GM18870 (cell line): ENCODE measurements at regions not wholly inside any gene's neighbourhood (a gene's known extent, or its start where the extent isn't known, plus 50 kb on each side); places are given as distances from the start of the nearest gene placed in this dataset.
"Not testable (repeated sequence)": the region's sequence is repeated elsewhere in the genome, so short reads cannot be mapped to it uniquely, and the experiment has no call there.

ENCODE experiments used
- ATAC-seq: cut with Tn5 transposase; IDR thresholded peaks from one replicate; pipeline ENCODE4 v1.9.1; 2021; ENCODE audit warnings: moderate library complexity; ENCODE audit not compliant: unreplicated experiment

GRCh38 chr3:66910266-66911055 lies 87.6 kb upstream of the KBTBD8 start:
- ATAC-seq, result no peak

DNA sequence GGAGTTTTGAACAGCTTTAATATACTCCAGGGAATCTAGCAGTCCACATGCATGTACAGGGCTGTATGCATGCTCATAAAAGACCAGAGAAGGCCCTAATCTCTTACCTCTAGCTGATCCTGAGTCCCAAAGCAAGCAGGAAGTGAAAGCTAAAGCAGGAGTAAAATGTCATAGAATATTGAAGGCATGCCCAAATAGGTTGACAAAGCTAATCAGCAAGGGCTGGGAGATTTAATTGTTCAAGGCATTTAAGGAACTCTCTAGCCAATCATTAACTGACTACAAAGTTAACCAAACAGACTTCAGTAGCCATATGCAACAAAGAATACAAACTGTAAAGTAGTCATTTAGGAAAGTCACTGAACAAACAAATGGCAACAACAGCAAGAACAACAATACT lies 85.8 kb upstream of the KBTBD8 start:
- ATAC-seq, result no peak

DNA sequence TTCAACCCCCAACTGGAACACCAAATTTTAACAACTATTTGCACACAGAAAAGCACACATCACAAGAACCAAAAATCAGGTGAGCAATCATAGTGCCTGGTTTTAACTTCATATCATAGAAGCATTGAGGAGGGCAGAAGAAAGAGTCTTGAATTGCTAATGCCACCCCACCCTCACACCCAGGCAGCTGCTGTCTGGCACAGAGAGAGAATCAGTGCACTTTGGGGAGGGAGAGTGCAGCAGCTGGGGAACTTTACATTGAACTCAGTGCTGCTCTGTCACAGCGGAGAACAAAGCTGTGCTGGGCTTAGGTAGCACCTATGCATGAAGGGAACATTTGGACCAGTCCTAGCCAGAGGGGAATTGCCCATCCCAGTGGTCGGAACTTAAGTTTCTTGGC lies 76.0 kb upstream of the KBTBD8 start:
- no peak for ATAC-seq

DNA sequence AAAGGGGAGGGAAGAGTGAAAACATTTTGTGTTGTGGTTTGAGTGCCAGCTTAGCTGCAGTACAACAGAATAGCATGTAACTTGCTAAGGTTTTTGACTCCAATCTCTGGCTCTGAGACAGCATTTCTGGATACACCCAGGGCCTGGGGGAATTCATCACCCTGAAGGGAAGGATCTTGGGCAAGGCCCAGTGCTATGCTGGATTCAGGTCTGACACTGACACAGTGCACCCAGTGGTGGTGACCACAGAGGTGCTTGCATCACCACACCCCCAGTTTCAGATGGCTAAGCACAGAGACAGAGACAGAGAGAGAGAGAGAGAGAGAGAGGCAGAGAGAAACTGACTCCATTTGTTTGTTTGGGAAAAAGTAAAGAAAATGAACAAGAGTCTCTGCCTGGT lies 74.1 kb upstream of the KBTBD8 start:
- no peak for ATAC-seq

DNA sequence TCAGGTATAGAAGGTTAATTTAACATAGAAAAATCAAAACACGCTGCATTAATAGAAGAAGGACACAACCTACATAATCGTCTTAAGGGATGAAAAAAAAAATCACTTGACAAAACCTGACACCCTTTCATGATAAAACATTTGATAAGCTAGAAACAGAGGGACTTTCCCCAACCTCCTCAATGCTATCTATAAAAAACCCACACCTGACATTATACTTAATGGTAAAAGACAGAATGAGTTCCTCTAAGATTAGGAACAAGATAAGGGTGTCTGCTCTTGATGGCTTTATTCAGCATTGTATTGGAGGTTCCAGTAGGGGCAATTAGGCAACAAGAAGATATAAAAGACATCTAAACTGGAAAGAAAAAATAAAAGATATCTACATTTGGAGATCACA lies 69.9 kb upstream of the KBTBD8 start:
- ATAC-seq, result no peak

- no peak for ATAC-seq
Observed at GRCh38 chr3:66931291-66931690, 66.8 kb upstream of the KBTBD8 start.

DNA sequence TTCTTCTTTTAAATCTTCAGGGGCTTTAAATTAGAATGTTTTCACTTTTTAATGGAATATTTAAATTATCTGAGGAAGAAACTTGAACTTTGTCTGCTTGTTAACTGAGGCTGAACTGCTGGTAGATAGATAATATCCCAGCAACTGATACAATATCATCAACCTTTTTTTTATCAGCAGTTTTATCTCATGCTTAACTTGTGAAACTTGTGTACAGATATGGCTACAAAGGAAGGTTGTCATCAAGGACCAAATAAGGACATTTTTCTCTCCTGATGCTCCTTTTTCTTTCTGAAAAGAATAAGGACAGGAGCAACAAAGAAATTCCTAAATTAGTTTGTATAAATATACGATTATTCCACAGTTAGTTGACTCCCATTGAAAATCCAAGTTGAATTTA lies 66.4 kb upstream of the KBTBD8 start:
- ATAC-seq, result no peak

DNA sequence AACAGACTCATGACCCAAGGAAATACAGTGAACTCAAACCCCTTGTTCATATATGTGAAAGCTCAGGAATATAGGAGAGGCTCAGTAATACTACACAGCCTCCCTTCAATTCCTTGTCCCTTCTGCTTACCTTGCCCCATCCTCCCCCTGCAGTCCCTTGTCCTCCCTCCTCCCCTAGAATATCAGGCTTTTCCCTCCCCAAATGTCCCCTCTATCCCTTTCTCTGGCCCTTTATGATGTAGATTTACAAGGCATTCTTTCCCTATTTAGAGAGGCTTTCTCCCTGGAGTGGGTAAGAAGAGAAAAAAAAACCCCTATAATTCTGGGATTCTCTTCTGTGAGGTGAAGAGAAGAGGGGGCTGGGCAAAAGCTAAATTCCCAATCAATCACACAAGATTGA lies 64.9 kb upstream of the KBTBD8 start:
- ATAC-seq, result no peak

DNA sequence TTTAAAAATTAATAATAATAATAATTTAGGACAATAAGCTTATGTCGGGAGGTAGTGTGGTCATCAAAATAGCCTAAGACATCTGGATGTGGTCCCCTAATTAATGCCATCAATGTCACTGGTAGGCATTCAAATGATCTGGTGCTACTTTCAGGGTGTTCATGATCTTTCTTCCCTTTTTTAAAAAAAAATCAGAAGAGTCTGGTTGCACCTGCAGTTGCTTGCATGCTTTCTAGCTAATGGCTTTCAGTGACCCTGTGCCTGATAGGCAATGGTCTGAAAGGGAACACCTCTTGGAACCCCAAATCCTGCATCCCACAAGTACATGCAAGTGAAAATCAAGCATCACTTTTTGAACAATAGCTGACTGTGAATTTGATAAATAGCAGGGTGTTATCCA lies 64.1 kb upstream of the KBTBD8 start:
- ATAC-seq, result no peak

GRCh38 chr3:66934725-66935124 lies 63.4 kb upstream of the KBTBD8 start:
- no peak for ATAC-seq

DNA sequence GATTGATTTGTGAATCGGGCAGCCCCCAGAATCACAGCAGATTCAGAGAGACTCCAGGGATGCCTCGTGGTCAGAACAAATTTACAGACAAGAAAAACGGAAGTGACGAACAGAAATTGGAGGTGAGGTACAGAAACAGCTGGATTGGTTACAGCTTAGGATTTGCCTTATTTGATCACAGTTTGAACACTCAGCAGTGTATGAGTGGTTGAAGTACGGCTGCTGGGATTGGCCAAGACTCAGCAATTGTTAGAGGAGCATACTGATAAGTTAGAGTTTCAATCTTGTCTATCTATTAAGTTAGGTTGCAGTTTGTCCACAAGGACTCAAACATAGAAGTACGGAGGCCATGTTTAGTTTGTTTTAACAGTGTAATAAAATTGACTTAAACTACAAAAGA lies 61.1 kb upstream of the KBTBD8 start:
- ATAC-seq, result not testable (repeated sequence)

GRCh38 chr3:66938338-66938963 lies 59.7 kb upstream of the KBTBD8 start:
- no peak for ATAC-seq

DNA sequence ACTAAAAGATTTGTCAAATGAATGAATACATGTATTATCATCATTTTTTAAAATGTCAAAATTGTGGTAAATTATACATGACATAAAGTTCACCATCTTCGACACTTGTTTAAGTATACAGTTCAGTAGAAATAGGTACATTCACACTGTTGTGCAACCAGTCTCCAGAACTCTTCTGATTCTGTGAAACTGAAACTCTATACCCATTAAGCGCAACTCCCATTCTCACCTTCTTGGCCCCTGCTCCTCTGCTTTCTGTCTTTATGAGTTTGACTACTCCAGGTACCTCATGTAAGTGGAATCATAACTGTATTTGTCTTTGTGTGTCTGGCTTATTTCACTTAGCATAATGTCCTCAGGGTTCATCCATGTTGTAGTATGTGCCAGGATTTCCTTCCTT lies 50.1 kb upstream of the KBTBD8 start:
- ATAC-seq, result no peak
